CD14-positive monocyte (primary cell): ENCODE measurements at regions not wholly inside any gene's neighbourhood (a gene's known extent, or its start where the extent isn't known, plus 50 kb on each side); places are given as distances from the start of the nearest gene placed in this dataset.

Experiments
- DNase-seq, 3 donors: peaks; one replicate each; pipeline ENCODE4 v3.0.0-alpha.2; 2011 to 2022
- H2AFZ ChIP-seq: 2 replicates; pipeline ENCODE4 v1.6.0; 2012; ENCODE audit warnings: mild to moderate bottlenecking, low read depth, low read length, inconsistent platforms; ENCODE audit not compliant: insufficient read depth, poor library complexity, severe bottlenecking
- H3K27ac ChIP-seq, 2 donors: 1 replicate in 1 of 2; 2 replicates in 1 of 2; pipeline ENCODE4 v1.5.1; 2012 to 2013; ENCODE audit warnings: low read length in 2 of 2, control low read depth in 1 of 2, inconsistent platforms in 1 of 2, low read depth in 1 of 2, mild to moderate bottlenecking in 1 of 2
- H3K27me3 ChIP-seq, 2 donors: one replicate each; pipeline versions ENCODE4 v1.6.0 to v1.6.1; 2011 to 2013; ENCODE audit warnings: low read length in 2 of 2; ENCODE audit not compliant: control insufficient read depth in 2 of 2, insufficient read depth in 2 of 2
- H3K36me3 ChIP-seq, 2 donors: replicated peaks in 1 of 2; 1 replicate in 1 of 2; 2 replicates in 1 of 2; pipeline versions ENCODE4 v1.5.1 to v1.6.1; 2012 to 2013; ENCODE audit warnings: low read length in 2 of 2, control low read depth in 1 of 2, inconsistent platforms in 1 of 2, mild to moderate bottlenecking in 1 of 2; ENCODE audit not compliant: insufficient read depth in 2 of 2, control insufficient read depth in 1 of 2
- H3K4me1 ChIP-seq, 2 donors: 1 replicate in 1 of 2; 2 replicates in 1 of 2; pipeline versions ENCODE4 v1.5.1 to v1.6.1; 2012 to 2013; ENCODE audit warnings: low read length in 2 of 2, control low read depth in 1 of 2, inconsistent platforms in 1 of 2, mild to moderate bottlenecking in 1 of 2, moderate library complexity in 1 of 2; ENCODE audit not compliant: insufficient read depth in 2 of 2, control insufficient read depth in 1 of 2
- H3K4me2 ChIP-seq: replicated peaks from 2 replicates; pipeline ENCODE3; 2012; ENCODE audit warnings: low read length, moderate library complexity, mild to moderate bottlenecking; ENCODE audit not compliant: poor library complexity, severe bottlenecking; ENCODE audit errors: extremely low read depth
- H3K4me3 ChIP-seq, 3 experiments: fragments of 200-600 bp in 1 of 3; sonication (generic) in 1 of 3; replicated peaks in 1 of 3; 1 replicate in 2 of 3; 2 replicates in 1 of 3; pipeline ENCODE4 v1.5.1; 2011 to 2013; ENCODE audit warnings: low read length in 3 of 3, mild to moderate bottlenecking in 3 of 3, control low read depth in 2 of 3, low read depth in 2 of 3, inconsistent platforms in 1 of 3, moderate library complexity in 1 of 3
- H3K79me2 ChIP-seq: 2 replicates; pipeline ENCODE4 v1.6.0; 2012; ENCODE audit warnings: mild to moderate bottlenecking, control low read depth, inconsistent platforms, low read length, moderate library complexity; ENCODE audit not compliant: insufficient read depth
- H3K9ac ChIP-seq: 2 replicates; pipeline ENCODE4 v1.6.0; 2017; ENCODE audit warnings: low read length, mild to moderate bottlenecking; ENCODE audit not compliant: insufficient read depth, poor library complexity, severe bottlenecking
- H3K9me3 ChIP-seq, 2 donors: replicated peaks in 1 of 2; 1 replicate in 1 of 2; 2 replicates in 1 of 2; pipeline versions ENCODE4 v1.5.1 to v1.6.1; 2012 to 2013; ENCODE audit warnings: low read length in 2 of 2, control low read depth in 1 of 2; ENCODE audit not compliant: control insufficient read depth in 1 of 2, insufficient read depth in 1 of 2
- H4K20me1 ChIP-seq: 2 replicates; pipeline ENCODE4 v1.6.0; 2012; ENCODE audit warnings: mild to moderate bottlenecking, low read length, control low read depth, moderate library complexity; ENCODE audit not compliant: insufficient read depth
- H3K27ac Mint-ChIP-seq, 7 donors: one replicate each; pipeline ENCODE4 v1.8.0; 2020; ENCODE audit warnings: mild to moderate bottlenecking in 7 of 7, mixed read lengths in 7 of 7, moderate library complexity in 6 of 7, inconsistent platforms in 2 of 7
- H3K27me3 Mint-ChIP-seq, 3 donors: one replicate each; pipeline ENCODE4 v1.8.0; 2021 to 2022; ENCODE audit warnings: low read depth in 3 of 3, mild to moderate bottlenecking in 3 of 3, mixed read lengths in 3 of 3, moderate library complexity in 3 of 3, inconsistent platforms in 1 of 3
- H3K36me3 Mint-ChIP-seq, 2 donors: one replicate each; pipeline ENCODE4 v1.8.0; 2020; ENCODE audit warnings: mixed read lengths in 2 of 2, inconsistent platforms in 1 of 2, mild to moderate bottlenecking in 1 of 2
- H3K4me1 Mint-ChIP-seq: one replicate; pipeline ENCODE4 v1.8.0; 2020; ENCODE audit warnings: mild to moderate bottlenecking, mixed read lengths
- H3K4me3 Mint-ChIP-seq, 2 donors: one replicate each; pipeline ENCODE4 v1.8.0; 2020; ENCODE audit warnings: mild to moderate bottlenecking in 2 of 2, mixed read lengths in 2 of 2, moderate library complexity in 1 of 2
- H3K9me3 Mint-ChIP-seq, 7 donors: one replicate each; pipeline ENCODE4 v1.8.0; 2020 to 2022; ENCODE audit warnings: mixed read lengths in 7 of 7, mild to moderate bottlenecking in 6 of 7, moderate library complexity in 6 of 7, inconsistent platforms in 2 of 7
- WGBS: methylation state at CpG from one replicate; pipeline ENCODE4 v1.1.5; 2013; ENCODE audit warnings: missing lambda C conversion rate; ENCODE audit not compliant: insufficient coverage; 5-methylcytosine and 5-hydroxymethylcytosine counted together
- intact Hi-C, 2 donors: fragments of 100-400 bp; cut with micrococcal nuclease; formaldehyde crosslinking; loops; one replicate each; pipeline versions ENCODE4 v1.15.0 to v1.15.1; 2023
- TF ChIP-seq, protein P1 (sequence below): fragments of 200-600 bp; IDR thresholded peaks from one replicate; pipeline ENCODE4 v1.8.0; 2022; ENCODE audit warnings: antibody characterized with exemption, mild to moderate bottlenecking

- H3K27ac Mint-ChIP-seq = no peak overlapping the region
- H3K4me3 ChIP-seq = no peak overlapping the region
- peaks cover 0 to 6% (median 0%) of the 10 kb centered on the region in 7 donors for H3K9me3 Mint-ChIP-seq
- H3K4me1 Mint-ChIP-seq = no peaks in the 10 kb centered on the region
- no peaks in the 10 kb centered on the region for H3K27me3 ChIP-seq
- H3K27me3 Mint-ChIP-seq = no peaks in the 10 kb centered on the region
- no CpG with 5 or more reads among the region's 1 CpG for WGBS
- DNase-seq = no peak
- no peak overlapping the region for H3K4me2 ChIP-seq
- H3K9ac ChIP-seq = no peak overlapping the region
- no peak overlapping the region for H2AFZ ChIP-seq
- H3K4me3 Mint-ChIP-seq = no peak overlapping the region
- no peaks in the 10 kb centered on the region for H3K79me2 ChIP-seq
- no peaks in the 10 kb centered on the region for H4K20me1 ChIP-seq
- H3K4me1 ChIP-seq = no peaks in the 10 kb centered on the region
- intact Hi-C loops = no loop called here
- no peak overlapping the region for H3K27ac ChIP-seq
- H3K9me3 ChIP-seq = no peaks in the 10 kb centered on the region
- no peaks in the 10 kb centered on the region for H3K36me3 ChIP-seq
- no peaks in the 10 kb centered on the region for H3K36me3 Mint-ChIP-seq
- TF ChIP-seq, protein P1, sequence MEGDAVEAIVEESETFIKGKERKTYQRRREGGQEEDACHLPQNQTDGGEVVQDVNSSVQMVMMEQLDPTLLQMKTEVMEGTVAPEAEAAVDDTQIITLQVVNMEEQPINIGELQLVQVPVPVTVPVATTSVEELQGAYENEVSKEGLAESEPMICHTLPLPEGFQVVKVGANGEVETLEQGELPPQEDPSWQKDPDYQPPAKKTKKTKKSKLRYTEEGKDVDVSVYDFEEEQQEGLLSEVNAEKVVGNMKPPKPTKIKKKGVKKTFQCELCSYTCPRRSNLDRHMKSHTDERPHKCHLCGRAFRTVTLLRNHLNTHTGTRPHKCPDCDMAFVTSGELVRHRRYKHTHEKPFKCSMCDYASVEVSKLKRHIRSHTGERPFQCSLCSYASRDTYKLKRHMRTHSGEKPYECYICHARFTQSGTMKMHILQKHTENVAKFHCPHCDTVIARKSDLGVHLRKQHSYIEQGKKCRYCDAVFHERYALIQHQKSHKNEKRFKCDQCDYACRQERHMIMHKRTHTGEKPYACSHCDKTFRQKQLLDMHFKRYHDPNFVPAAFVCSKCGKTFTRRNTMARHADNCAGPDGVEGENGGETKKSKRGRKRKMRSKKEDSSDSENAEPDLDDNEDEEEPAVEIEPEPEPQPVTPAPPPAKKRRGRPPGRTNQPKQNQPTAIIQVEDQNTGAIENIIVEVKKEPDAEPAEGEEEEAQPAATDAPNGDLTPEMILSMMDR = no peak
These were observed 395.0 kb downstream of the EFNB2 start for GRCh38 chr13:106140476-106140875.

GRCh38 chr13:106139942-106140341 lies 395.5 kb downstream of the EFNB2 start:
- Mint-ChIP-seq H3K27me3 (no peaks in the 10 kb centered on the region), H3K9me3 (peaks cover 0 to 6% (median 0%) of the 10 kb centered on the region in 7 donors), H3K4me1 (no peaks in the 10 kb centered on the region), H3K27ac (no peak overlapping the region), H3K36me3 (no peaks in the 10 kb centered on the region), H3K4me3 (no peak overlapping the region)
- no peaks in the 10 kb centered on the region for H3K79me2 ChIP-seq
- no peak overlapping the region for H3K9ac ChIP-seq
- TF ChIP-seq, protein P1 = no peak
- H3K4me1 ChIP-seq = no peaks in the 10 kb centered on the region
- no peaks in the 10 kb centered on the region for H4K20me1 ChIP-seq
- no peak overlapping the region for H3K4me3 ChIP-seq
- no peak overlapping the region for H3K4me2 ChIP-seq
- WGBS = 88% methylated on average over 2 of the region's 3 CpGs
- no peaks in the 10 kb centered on the region for H3K9me3 ChIP-seq
- no peak for DNase-seq
- H3K27me3 ChIP-seq = no peaks in the 10 kb centered on the region
- H3K36me3 ChIP-seq = no peaks in the 10 kb centered on the region
- intact Hi-C loops = no loop called here
- no peak overlapping the region for H2AFZ ChIP-seq
- H3K27ac ChIP-seq = no peak overlapping the region
